Astrocyte (in vitro differentiated cells and primary cell): ENCODE measurements at regions not wholly inside any gene's neighbourhood (a gene's known extent, or its start where the extent isn't known, plus 50 kb on each side); places are given as distances from the start of the nearest gene placed in this dataset.

ENCODE experiments used
- DNase-seq: peaks from one replicate; pipeline ENCODE4 v3.0.0-alpha.2; 2010; ENCODE audit warnings: low read depth
- FAIRE-seq: peaks from 2 replicates; lab custom pipeline; 2011; peaks lifted over from hg19 to GRCh38; lab: Jason Lieb, UNC
- H2AFZ ChIP-seq: 2 replicates; pipeline ENCODE4 v1.6.0; 2012; ENCODE audit warnings: low read depth, low read length, inconsistent platforms
- H3K27ac ChIP-seq: 2 replicates; pipeline ENCODE4 v1.5.1; 2011; ENCODE audit warnings: low read depth, low read length, inconsistent platforms
- H3K27me3 ChIP-seq: 2 replicates; pipeline ENCODE4 v1.6.0; 2011; ENCODE audit warnings: low read length, inconsistent platforms; ENCODE audit not compliant: insufficient read depth
- H3K36me3 ChIP-seq: 2 replicates; pipeline ENCODE4 v1.5.1; 2011; ENCODE audit warnings: low read length, inconsistent platforms; ENCODE audit not compliant: insufficient read depth
- H3K4me1 ChIP-seq: 2 replicates; pipeline ENCODE4 v1.5.1; 2011; ENCODE audit warnings: low read length, inconsistent platforms; ENCODE audit not compliant: insufficient read depth
- H3K4me2 ChIP-seq: 2 replicates; pipeline ENCODE4 v1.6.0; 2012; ENCODE audit warnings: low read length, inconsistent platforms
- H3K4me3 ChIP-seq: 2 replicates; pipeline ENCODE4 v1.5.1; 2011; ENCODE audit warnings: low read depth, mild to moderate bottlenecking, low read length, inconsistent platforms; ENCODE audit not compliant: insufficient read depth
- H3K79me2 ChIP-seq: 2 replicates; pipeline ENCODE4 v1.6.0; 2012; ENCODE audit warnings: mild to moderate bottlenecking, low read length, inconsistent platforms; ENCODE audit not compliant: insufficient read depth
- H3K9ac ChIP-seq: 2 replicates; pipeline ENCODE4 v1.6.0; 2012; ENCODE audit warnings: mild to moderate bottlenecking, low read length, inconsistent platforms
- H3K9me3 ChIP-seq: 2 replicates; pipeline ENCODE4 v1.5.1; 2012; ENCODE audit warnings: low read depth, mild to moderate bottlenecking, low read length, inconsistent platforms; ENCODE audit not compliant: insufficient read depth
- H4K20me1 ChIP-seq: 2 replicates; pipeline ENCODE4 v1.6.0; 2012; ENCODE audit warnings: low read length, inconsistent platforms; ENCODE audit not compliant: insufficient read depth
- H3K27ac Mint-ChIP-seq: one replicate; pipeline ENCODE4 v1.8.0; 2021; ENCODE audit warnings: mild to moderate bottlenecking, mixed read lengths; ENCODE audit not compliant: unreplicated experiment
- H3K27me3 Mint-ChIP-seq: one replicate; pipeline ENCODE4 v1.8.0; 2021; ENCODE audit warnings: low read depth, mixed read lengths; ENCODE audit not compliant: unreplicated experiment
- H3K36me3 Mint-ChIP-seq: one replicate; pipeline ENCODE4 v1.8.0; 2021; ENCODE audit warnings: low read depth, mixed read lengths; ENCODE audit not compliant: unreplicated experiment
- H3K4me1 Mint-ChIP-seq: one replicate; pipeline ENCODE4 v1.8.0; 2021; ENCODE audit warnings: low read depth, mixed read lengths; ENCODE audit not compliant: unreplicated experiment
- H3K4me3 Mint-ChIP-seq: one replicate; pipeline ENCODE4 v1.8.0; 2021; ENCODE audit warnings: mild to moderate bottlenecking, moderate library complexity, mixed read lengths; ENCODE audit not compliant: unreplicated experiment
- H3K9me3 Mint-ChIP-seq: one replicate; pipeline ENCODE4 v1.8.0; 2021; ENCODE audit warnings: mild to moderate bottlenecking, mixed read lengths; ENCODE audit not compliant: unreplicated experiment
- CTCF ChIP-seq: IDR thresholded peaks from 2 replicates; pipeline ENCODE4 v1.5.1; 2011; ENCODE audit warnings: low read depth, mild to moderate bottlenecking, inconsistent platforms, low read length, moderate library complexity; ENCODE audit not compliant: insufficient read depth
- EZH2 ChIP-seq: IDR thresholded peaks from 2 replicates; pipeline ENCODE4 v1.6.1; 2012; ENCODE audit warnings: mild to moderate bottlenecking, low read length, inconsistent platforms; ENCODE audit not compliant: insufficient read depth

DNA sequence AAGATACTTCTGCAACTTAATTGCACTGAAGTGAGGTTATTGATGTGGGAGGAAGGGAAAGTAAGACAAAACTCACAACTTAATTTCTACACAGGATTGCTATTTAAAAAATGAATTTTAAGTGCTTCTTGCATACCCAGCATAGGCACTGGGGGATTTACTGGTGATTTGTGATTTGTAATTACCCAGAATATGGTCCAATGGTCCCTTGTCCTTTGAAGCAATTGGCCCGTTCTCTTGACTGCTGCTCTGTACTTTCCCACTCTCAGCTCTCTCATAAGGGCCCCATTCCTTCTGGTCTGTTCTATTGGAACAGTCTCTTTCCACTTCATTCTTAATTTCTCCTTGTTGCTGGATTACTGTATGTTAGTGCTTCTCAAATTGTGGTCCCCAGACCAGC lies 75.4 kb upstream of the SPATA31D4 start:
- no peak overlapping the region for H3K4me2 ChIP-seq
- DNase-seq (no peak), FAIRE-seq (no peak)
- H3K4me1 Mint-ChIP-seq = no peaks in the 10 kb centered on the region
- no peaks in the 10 kb centered on the region for H4K20me1 ChIP-seq
- H3K36me3 Mint-ChIP-seq = no peaks in the 10 kb centered on the region
- peaks cover 4% of the 10 kb centered on the region for H3K4me1 ChIP-seq
- TF ChIP-seq CTCF = no peak
- TF ChIP-seq EZH2 = no peak
- H3K79me2 ChIP-seq = no peaks in the 10 kb centered on the region
- no peaks in the 10 kb centered on the region for H3K36me3 ChIP-seq
- no peak overlapping the region for H3K27ac Mint-ChIP-seq
- H3K9me3 Mint-ChIP-seq = no peaks in the 10 kb centered on the region
- H3K9ac ChIP-seq = no peak overlapping the region
- no peaks in the 10 kb centered on the region for H3K9me3 ChIP-seq
- no peak overlapping the region for H3K4me3 Mint-ChIP-seq
- no peak overlapping the region for H3K27ac ChIP-seq
- H3K27me3 ChIP-seq = no peaks in the 10 kb centered on the region
- H3K27me3 Mint-ChIP-seq = no peaks in the 10 kb centered on the region
- no peak overlapping the region for H2AFZ ChIP-seq
- H3K4me3 ChIP-seq = no peak overlapping the region

GRCh38 chr9:81855538-81855937 lies 72.7 kb upstream of the SPATA31D4 start:
- Histone ChIP-seq H3K4me2 (peak overlapping the region; percentile 0), H3K9me3 (no peaks in the 10 kb centered on the region), H3K9ac (no peak overlapping the region), H3K4me3 (no peak overlapping the region), H3K4me1 (peaks cover 4% of the 10 kb centered on the region), H3K79me2 (no peaks in the 10 kb centered on the region), H2AFZ (no peak overlapping the region), H3K36me3 (no peaks in the 10 kb centered on the region), H4K20me1 (no peaks in the 10 kb centered on the region), H3K27me3 (no peaks in the 10 kb centered on the region), H3K27ac (no peak overlapping the region)
- Mint-ChIP-seq H3K4me1 (no peaks in the 10 kb centered on the region), H3K9me3 (no peaks in the 10 kb centered on the region), H3K27me3 (peaks cover 3% of the 10 kb centered on the region), H3K36me3 (no peaks in the 10 kb centered on the region), H3K27ac (no peak overlapping the region), H3K4me3 (no peak overlapping the region)
- TF ChIP-seq EZH2 (no peak), CTCF (no peak)
- no peak for FAIRE-seq
- DNase-seq = peak; percentile 72

- H3K27ac Mint-ChIP-seq = no peak overlapping the region
- Histone ChIP-seq H3K4me2 (no peak overlapping the region), H4K20me1 (no peaks in the 10 kb centered on the region), H3K79me2 (no peaks in the 10 kb centered on the region), H3K36me3 (no peaks in the 10 kb centered on the region), H2AFZ (no peak overlapping the region), H3K27me3 (no peaks in the 10 kb centered on the region), H3K27ac (no peak overlapping the region), H3K4me3 (no peak overlapping the region), H3K9me3 (no peaks in the 10 kb centered on the region), H3K9ac (no peak overlapping the region), H3K4me1 (peaks cover 7% of the 10 kb centered on the region)
- H3K9me3 Mint-ChIP-seq = no peaks in the 10 kb centered on the region
- H3K4me3 Mint-ChIP-seq = no peak overlapping the region
- H3K36me3 Mint-ChIP-seq = no peaks in the 10 kb centered on the region
- DNase-seq = no peak
- H3K4me1 Mint-ChIP-seq = peaks cover 2% of the 10 kb centered on the region
- FAIRE-seq = no peak
- peaks cover 3% of the 10 kb centered on the region for H3K27me3 Mint-ChIP-seq
- TF ChIP-seq CTCF (no peak), EZH2 (no peak)
Observed at GRCh38 chr9:81858657-81859430, 69.4 kb upstream of the SPATA31D4 start.
